Endodermal cell (in vitro differentiated cells): ENCODE measurements at regions not wholly inside any gene's neighbourhood (a gene's known extent, or its start where the extent isn't known, plus 50 kb on each side); places are given as distances from the start of the nearest gene placed in this dataset.

Source experiments
- DNase-seq: peaks from one replicate; pipeline ENCODE4 v3.0.0-alpha.2; 2017
- H3K27ac ChIP-seq: 2 replicates; pipeline ENCODE4 v1.5.1; 2013; ENCODE audit warnings: mild to moderate bottlenecking, low read depth, low read length, moderate library complexity
- H3K27me3 ChIP-seq: 2 replicates; pipeline ENCODE4 v1.6.1; 2013; ENCODE audit warnings: mild to moderate bottlenecking, low read length, moderate library complexity; ENCODE audit not compliant: insufficient read depth, control insufficient read depth, poor library complexity, severe bottlenecking
- H3K36me3 ChIP-seq: 2 replicates; pipeline ENCODE4 v1.7.0; 2013; ENCODE audit warnings: mild to moderate bottlenecking, low read length, moderate library complexity; ENCODE audit not compliant: control insufficient read depth, insufficient read depth
- H3K4me1 ChIP-seq: one replicate; pipeline ENCODE4 v1.7.0; 2013; ENCODE audit warnings: low read length; ENCODE audit not compliant: control insufficient read depth, insufficient read depth
- H3K4me3 ChIP-seq: 2 replicates; pipeline ENCODE4 v1.5.1; 2013; ENCODE audit warnings: mild to moderate bottlenecking, low read length, moderate library complexity
- H3K9ac ChIP-seq: 2 replicates; pipeline ENCODE4 v1.6.1; 2013; ENCODE audit warnings: mild to moderate bottlenecking, low read length, moderate library complexity; ENCODE audit not compliant: poor library complexity, severe bottlenecking; ENCODE audit errors: extremely low read depth
- H3K9me3 ChIP-seq: 2 replicates; pipeline ENCODE4 v1.6.1; 2013; ENCODE audit warnings: mild to moderate bottlenecking, low read length, moderate library complexity; ENCODE audit not compliant: control insufficient read depth
- H3K27ac Mint-ChIP-seq: 2 replicates; pipeline ENCODE4 v1.8.0; 2020; ENCODE audit warnings: mixed read lengths
- H3K27me3 Mint-ChIP-seq: 2 replicates; pipeline ENCODE4 v1.8.0; 2021; ENCODE audit warnings: mild to moderate bottlenecking, mixed read lengths; ENCODE audit not compliant: insufficient read depth
- H3K36me3 Mint-ChIP-seq: 2 replicates; pipeline ENCODE4 v1.8.0; 2020; ENCODE audit warnings: low read depth, mixed read lengths
- H3K4me1 Mint-ChIP-seq: 2 replicates; pipeline ENCODE4 v1.8.0; 2020; ENCODE audit warnings: mixed read lengths
- H3K4me3 Mint-ChIP-seq: 2 replicates; pipeline ENCODE4 v1.8.0; 2020; ENCODE audit warnings: mild to moderate bottlenecking, moderate library complexity, mixed read lengths
- H3K9me3 Mint-ChIP-seq: 2 replicates; pipeline ENCODE4 v1.8.0; 2020; ENCODE audit warnings: mild to moderate bottlenecking, mixed read lengths
- CTCF ChIP-seq: fragments of 200-600 bp; sonication (generic); conservative IDR thresholded peaks from 2 replicates; pipeline ENCODE4 v1.5.0; 2021; ENCODE audit warnings: antibody characterized with exemption, mild to moderate bottlenecking
- WGBS, 2 experiments: methylation state at CpG; one replicate each; pipeline versions ENCODE4 v1.1.5 to v1.1.7; 2013; ENCODE audit warnings: missing lambda C conversion rate in 2 of 2, mixed read lengths in 1 of 2; ENCODE audit not compliant: insufficient coverage in 1 of 2, insufficient read length in 1 of 2; 5-methylcytosine and 5-hydroxymethylcytosine counted together

GRCh38 chr6:56378966-56379585, 131.7 kb upstream of the COL21A1 start:
- Mint-ChIP-seq H3K27ac (no peak overlapping the region), H3K4me3 (no peak overlapping the region), H3K27me3 (no peaks in the 10 kb centered on the region), H3K36me3 (peaks cover 2% of the 10 kb centered on the region), H3K9me3 (peaks cover 4% of the 10 kb centered on the region), H3K4me1 (no peaks in the 10 kb centered on the region)
- Histone ChIP-seq H3K4me1 (no peaks in the 10 kb centered on the region), H3K27ac (no peak overlapping the region), H3K9ac (no peak overlapping the region), H3K9me3 (no peaks in the 10 kb centered on the region), H3K27me3 (no peaks in the 10 kb centered on the region), H3K4me3 (no peak overlapping the region), H3K36me3 (no peaks in the 10 kb centered on the region)
- 95 to 100% methylated on average over 2 to 7 of the region's 7 CpGs for WGBS, 2 experiments
- TF ChIP-seq CTCF = no peak
- no peak for DNase-seq

GRCh38 chr6:56378507-56378906, 131.1 kb upstream of the COL21A1 start:
- no peak overlapping the region for H3K9ac ChIP-seq
- H3K9me3 Mint-ChIP-seq = peaks cover 4% of the 10 kb centered on the region
- H3K27me3 Mint-ChIP-seq = no peaks in the 10 kb centered on the region
- no peak overlapping the region for H3K27ac Mint-ChIP-seq
- no peak overlapping the region for H3K4me3 Mint-ChIP-seq
- H3K4me1 ChIP-seq = no peaks in the 10 kb centered on the region
- TF ChIP-seq CTCF = no peak
- no peak for DNase-seq
- H3K9me3 ChIP-seq = no peaks in the 10 kb centered on the region
- H3K4me3 ChIP-seq = no peak overlapping the region
- WGBS, 2 experiments = 95% methylated on average over 4 of the region's 4 CpGs; no CpG with 5 or more reads in 1 of the 2 experiments
- no peak overlapping the region for H3K27ac ChIP-seq
- H3K36me3 ChIP-seq = no peaks in the 10 kb centered on the region
- H3K36me3 Mint-ChIP-seq = peaks cover 2% of the 10 kb centered on the region
- H3K4me1 Mint-ChIP-seq = no peaks in the 10 kb centered on the region
- no peaks in the 10 kb centered on the region for H3K27me3 ChIP-seq

- Histone ChIP-seq H3K4me1 (no peaks in the 10 kb centered on the region), H3K36me3 (no peaks in the 10 kb centered on the region), H3K9me3 (no peaks in the 10 kb centered on the region), H3K27ac (no peak overlapping the region), H3K27me3 (no peaks in the 10 kb centered on the region), H3K4me3 (no peak overlapping the region), H3K9ac (no peak overlapping the region)
- DNase-seq = no peak
- TF ChIP-seq CTCF = no peak
- Mint-ChIP-seq H3K4me3 (no peak overlapping the region), H3K9me3 (peaks cover 4% of the 10 kb centered on the region), H3K4me1 (peaks cover 2% of the 10 kb centered on the region), H3K36me3 (peaks cover 2% of the 10 kb centered on the region), H3K27me3 (no peaks in the 10 kb centered on the region), H3K27ac (no peak overlapping the region)
- WGBS, 2 experiments = 76 to 100% methylated on average over 1 of the region's 2 CpGs
Observed at GRCh38 chr6:56377295-56377694, 129.9 kb upstream of the COL21A1 start.
